WTC11 (cell line): ENCODE measurements at regions not wholly inside any gene's neighbourhood (a gene's known extent, or its start where the extent isn't known, plus 50 kb on each side); places are given as distances from the start of the nearest gene placed in this dataset.

ENCODE experiments used
- ATAC-seq: fragments of 200-7000 bp; cut with Tn5 transposase; 2 replicates; pipeline ENCODE4 v1.10.0; 2021; ENCODE audit warnings: mild to moderate bottlenecking, moderate library complexity
- CTCF ChIA-PET: fragments of 300-600 bp; sonication (Branson Sonifier 250); formaldehyde crosslinking; loops from one replicate; lab custom pipeline; 2021; ENCODE audit warnings: antibody characterized with exemption; lab: Charles Lee
- POLR2A ChIA-PET: fragments of 350-600 bp; sonication (Branson Sonifier 250); formaldehyde crosslinking; loops from one replicate; lab custom pipeline; 2021; ENCODE audit warnings: antibody characterized with exemption; lab: Charles Lee
- DNase-seq: peaks from one replicate; pipeline ENCODE4 v3.0.0; 2021; ENCODE audit warnings: low spot score
- H3K27ac Mint-ChIP-seq: 2 replicates; pipeline ENCODE4 v1.8.0; 2021; ENCODE audit warnings: mixed read lengths
- H3K27me3 Mint-ChIP-seq: 2 replicates; pipeline ENCODE4 v1.8.0; 2021; ENCODE audit warnings: low read depth, mild to moderate bottlenecking, moderate library complexity, mixed read lengths
- H3K36me3 Mint-ChIP-seq: 2 replicates; pipeline ENCODE4 v1.8.0; 2021; ENCODE audit warnings: mixed read lengths
- H3K4me1 Mint-ChIP-seq: 2 replicates; pipeline ENCODE4 v1.8.0; 2022; ENCODE audit warnings: mixed read lengths
- H3K4me3 Mint-ChIP-seq: 2 replicates; pipeline ENCODE4 v1.8.0; 2021; ENCODE audit warnings: mild to moderate bottlenecking, moderate library complexity, mixed read lengths
- H3K9me3 Mint-ChIP-seq: 2 replicates; pipeline ENCODE4 v1.8.0; 2021; ENCODE audit warnings: mixed read lengths
- CREB1 ChIP-seq: sonication (generic); formaldehyde crosslinking; IDR thresholded peaks from 2 replicates; pipeline ENCODE4 v1.8.0; 2023; ENCODE audit warnings: mild to moderate bottlenecking, missing genetic modification reagents
- EMX1 ChIP-seq: fragments of 250-450 bp; sonication (Bioruptor Pico); IDR thresholded peaks from 2 replicates; pipeline ENCODE4 v1.8.0; 2021; ENCODE audit warnings: mild to moderate bottlenecking
- FOXP4 ChIP-seq: sonication (generic); formaldehyde crosslinking; IDR thresholded peaks from 2 replicates; pipeline ENCODE4 v1.8.0; 2022; ENCODE audit warnings: mild to moderate bottlenecking, missing genetic modification reagents
- GABPB1 ChIP-seq: sonication (generic); formaldehyde crosslinking; IDR thresholded peaks from 2 replicates; pipeline ENCODE4 v1.8.1; 2023; ENCODE audit warnings: mild to moderate bottlenecking, missing genetic modification reagents
- IRF1 ChIP-seq: sonication (generic); formaldehyde crosslinking; IDR thresholded peaks from 2 replicates; pipeline ENCODE4 v1.8.0; 2023; ENCODE audit warnings: missing genetic modification reagents
- IRF2 ChIP-seq: sonication (generic); formaldehyde crosslinking; IDR thresholded peaks from 2 replicates; pipeline ENCODE4 v1.8.0; 2022; ENCODE audit warnings: low read depth, missing genetic modification reagents, borderline replicate concordance
- JAZF1 ChIP-seq: fragments of 250-450 bp; sonication (Bioruptor Pico); IDR thresholded peaks from 2 replicates; pipeline ENCODE4 v1.9.0; 2021; ENCODE audit warnings: moderate library complexity, mild to moderate bottlenecking, inconsistent platforms
- NFATC4 ChIP-seq: fragments of 250-450 bp; sonication (Bioruptor Pico); IDR thresholded peaks from 2 replicates; pipeline ENCODE4 v1.9.0; 2021; ENCODE audit warnings: mild to moderate bottlenecking
- NFE2L1 ChIP-seq: sonication (generic); formaldehyde crosslinking; IDR thresholded peaks from 2 replicates; pipeline ENCODE4 v1.8.1; 2023; ENCODE audit warnings: missing genetic modification reagents
- PRRX2 ChIP-seq: fragments of 250-450 bp; sonication (Bioruptor Pico); IDR thresholded peaks from 2 replicates; pipeline ENCODE4 v1.8.0; 2021; ENCODE audit warnings: mild to moderate bottlenecking
- RELA ChIP-seq: sonication (generic); formaldehyde crosslinking; IDR thresholded peaks from 2 replicates; pipeline ENCODE4 v1.8.1; 2022; ENCODE audit warnings: missing genetic modification reagents, mild to moderate bottlenecking, borderline replicate concordance
- SMAD4 ChIP-seq: sonication (generic); formaldehyde crosslinking; IDR thresholded peaks from 2 replicates; pipeline ENCODE4 v1.8.0; 2022; ENCODE audit warnings: mild to moderate bottlenecking, missing genetic modification reagents
- SOX15 ChIP-seq: fragments of 250-450 bp; sonication (Bioruptor Pico); IDR thresholded peaks from 2 replicates; pipeline ENCODE4 v1.9.0; 2021; ENCODE audit warnings: mild to moderate bottlenecking
- SP1 ChIP-seq: sonication (generic); formaldehyde crosslinking; conservative IDR thresholded peaks from 2 replicates; pipeline ENCODE4 v1.8.1; 2022; ENCODE audit warnings: missing genetic modification reagents
- TCF7 ChIP-seq: sonication (generic); formaldehyde crosslinking; IDR thresholded peaks from 2 replicates; pipeline ENCODE4 v1.8.0; 2022; ENCODE audit warnings: mild to moderate bottlenecking, low read depth, missing genetic modification reagents, moderate library complexity
- ZNF396 ChIP-seq: fragments of 250-450 bp; sonication (Bioruptor Pico); IDR thresholded peaks from 2 replicates; pipeline ENCODE4 v1.8.0; 2021; ENCODE audit warnings: mild to moderate bottlenecking, moderate library complexity, borderline replicate concordance
- ZNF423 ChIP-seq: fragments of 250-450 bp; sonication (Bioruptor Pico); IDR thresholded peaks from 2 replicates; pipeline ENCODE4 v2.1.2; 2022; ENCODE audit warnings: mild to moderate bottlenecking, moderate library complexity
- ZNF512 ChIP-seq: sonication (generic); formaldehyde crosslinking; IDR thresholded peaks from 2 replicates; pipeline ENCODE4 v1.8.1; 2022; ENCODE audit warnings: missing genetic modification reagents, borderline replicate concordance
- ZNF671 ChIP-seq: fragments of 250-450 bp; sonication (Bioruptor Pico); IDR thresholded peaks from 2 replicates; pipeline ENCODE4 v1.8.0; 2021; ENCODE audit warnings: mild to moderate bottlenecking
- TF ChIP-seq, protein P1 (sequence below): fragments of 250-450 bp; sonication (Bioruptor Pico); conservative IDR thresholded peaks from 2 replicates; pipeline ENCODE4 v1.9.0; 2021; ENCODE audit warnings: mild to moderate bottlenecking
- TF ChIP-seq, protein P2 (sequence below): fragments of 250-450 bp; sonication (Bioruptor Pico); IDR thresholded peaks from 2 replicates; pipeline ENCODE4 v1.9.0; 2021; ENCODE audit warnings: mild to moderate bottlenecking
- TF ChIP-seq, protein P3 (sequence below): sonication (generic); formaldehyde crosslinking; IDR thresholded peaks from 2 replicates; pipeline ENCODE4 v1.8.1; 2022; ENCODE audit warnings: mild to moderate bottlenecking, moderate library complexity, missing genetic modification reagents
- TF ChIP-seq, protein P4 (sequence below): fragments of 250-450 bp; sonication (Bioruptor Pico); IDR thresholded peaks from 2 replicates; pipeline ENCODE4 v2.1.2; 2022; ENCODE audit warnings: mild to moderate bottlenecking, moderate library complexity
- TF ChIP-seq, protein P5 (sequence below): fragments of 250-450 bp; sonication (Bioruptor Pico); IDR thresholded peaks from 2 replicates; pipeline ENCODE4 v1.8.0; 2021; ENCODE audit warnings: mild to moderate bottlenecking
- TF ChIP-seq, protein P6 (sequence below): fragments of 250-450 bp; sonication (Bioruptor Pico); IDR thresholded peaks from 2 replicates; pipeline ENCODE4 v1.9.0; 2021; ENCODE audit warnings: moderate library complexity, mild to moderate bottlenecking, inconsistent platforms, borderline replicate concordance

DNA sequence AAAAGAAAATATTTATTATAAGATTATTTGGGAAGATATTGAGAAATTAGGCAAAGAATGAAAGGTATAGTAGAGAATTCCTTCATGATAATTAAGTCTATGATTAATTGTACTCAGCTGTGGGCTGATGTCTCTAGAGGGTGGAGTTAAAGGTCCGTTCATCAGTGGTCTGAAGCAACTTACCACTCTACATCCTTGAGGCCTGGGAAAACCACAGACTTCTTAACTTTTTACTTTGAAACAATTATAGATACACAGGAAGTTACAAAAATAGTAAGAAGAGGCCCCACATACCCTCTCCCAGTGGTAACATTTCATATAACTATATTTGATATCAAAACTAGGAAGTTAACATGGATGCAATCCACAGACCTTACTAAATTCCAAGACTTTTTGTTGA is 167.0 kb upstream of the NECTIN1 start (continued):
- TF ChIP-seq, protein P1, sequence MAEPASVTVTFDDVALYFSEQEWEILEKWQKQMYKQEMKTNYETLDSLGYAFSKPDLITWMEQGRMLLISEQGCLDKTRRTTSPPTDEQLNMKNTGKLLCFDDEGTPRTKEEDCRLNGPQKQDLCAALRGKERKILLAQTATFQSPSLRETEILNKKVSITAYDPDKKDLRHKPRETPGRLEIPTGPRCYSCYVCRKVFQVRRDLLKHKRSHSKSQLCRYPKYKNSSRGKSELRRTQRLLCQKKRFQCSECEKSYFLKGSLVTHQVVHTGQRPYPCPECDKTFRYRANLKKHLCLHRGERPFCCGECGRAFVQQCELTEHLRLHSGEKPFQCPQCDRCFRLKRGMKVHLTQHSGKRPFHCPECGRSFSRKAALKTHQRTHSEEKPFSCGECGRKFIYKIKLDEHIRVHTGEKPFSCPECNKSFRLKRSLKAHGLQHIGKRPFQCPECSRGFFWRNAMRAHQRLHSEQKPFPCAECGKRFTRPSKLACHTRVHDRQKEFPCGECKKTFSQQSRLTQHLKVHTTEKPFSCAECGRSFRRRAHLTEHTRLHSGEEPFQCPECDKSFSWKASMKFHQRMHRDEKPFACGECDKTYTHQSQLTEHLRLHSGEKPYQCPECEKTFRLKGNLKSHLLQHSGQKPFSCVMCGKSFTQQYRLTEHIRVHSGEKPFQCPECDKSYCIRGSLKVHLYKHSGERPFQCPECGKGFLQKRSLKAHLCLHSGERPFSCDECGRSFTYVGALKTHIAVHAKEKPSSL, result no peak
- TF ChIP-seq, protein P2, sequence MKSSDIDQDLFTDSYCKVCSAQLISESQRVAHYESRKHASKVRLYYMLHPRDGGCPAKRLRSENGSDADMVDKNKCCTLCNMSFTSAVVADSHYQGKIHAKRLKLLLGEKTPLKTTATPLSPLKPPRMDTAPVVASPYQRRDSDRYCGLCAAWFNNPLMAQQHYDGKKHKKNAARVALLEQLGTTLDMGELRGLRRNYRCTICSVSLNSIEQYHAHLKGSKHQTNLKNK, result no peak
- TF ChIP-seq JAZF1 (CRISPR knock-in tag) (no peak), TCF7 (no peak), ZNF423 (CRISPR knock-in tag) (no peak), RELA (CRISPR knock-in tag) (no peak), PRRX2 (no peak), NFE2L1 (CRISPR knock-in tag) (no peak), SMAD4 (CRISPR knock-in tag) (no peak), SP1 (CRISPR knock-in tag) (no peak)
- TF ChIP-seq, protein P3, sequence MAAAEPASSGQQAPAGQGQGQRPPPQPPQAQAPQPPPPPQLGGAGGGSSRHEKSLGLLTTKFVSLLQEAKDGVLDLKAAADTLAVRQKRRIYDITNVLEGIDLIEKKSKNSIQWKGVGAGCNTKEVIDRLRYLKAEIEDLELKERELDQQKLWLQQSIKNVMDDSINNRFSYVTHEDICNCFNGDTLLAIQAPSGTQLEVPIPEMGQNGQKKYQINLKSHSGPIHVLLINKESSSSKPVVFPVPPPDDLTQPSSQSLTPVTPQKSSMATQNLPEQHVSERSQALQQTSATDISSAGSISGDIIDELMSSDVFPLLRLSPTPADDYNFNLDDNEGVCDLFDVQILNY (CRISPR knock-in tag), result no peak
- TF ChIP-seq, protein P4, sequence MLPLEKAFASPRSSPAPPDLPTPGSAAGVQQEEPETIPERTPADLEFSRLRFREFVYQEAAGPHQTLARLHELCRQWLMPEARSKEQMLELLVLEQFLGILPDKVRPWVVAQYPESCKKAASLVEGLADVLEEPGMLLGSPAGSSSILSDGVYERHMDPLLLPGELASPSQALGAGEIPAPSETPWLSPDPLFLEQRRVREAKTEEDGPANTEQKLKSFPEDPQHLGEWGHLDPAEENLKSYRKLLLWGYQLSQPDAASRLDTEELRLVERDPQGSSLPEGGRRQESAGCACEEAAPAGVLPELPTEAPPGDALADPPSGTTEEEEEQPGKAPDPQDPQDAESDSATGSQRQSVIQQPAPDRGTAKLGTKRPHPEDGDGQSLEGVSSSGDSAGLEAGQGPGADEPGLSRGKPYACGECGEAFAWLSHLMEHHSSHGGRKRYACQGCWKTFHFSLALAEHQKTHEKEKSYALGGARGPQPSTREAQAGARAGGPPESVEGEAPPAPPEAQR (CRISPR knock-in tag), result no peak

- Mint-ChIP-seq H3K27me3 (no peaks in the 10 kb centered on the region), H3K9me3 (no peaks in the 10 kb centered on the region), H3K4me1 (peaks cover 14% of the 10 kb centered on the region), H3K27ac (no peak overlapping the region), H3K4me3 (no peak overlapping the region), H3K36me3 (no peaks in the 10 kb centered on the region)
- DNase-seq (no peak), ATAC-seq (no peak)
- TF ChIP-seq, protein P1, result no peak
- TF ChIP-seq, protein P5, sequence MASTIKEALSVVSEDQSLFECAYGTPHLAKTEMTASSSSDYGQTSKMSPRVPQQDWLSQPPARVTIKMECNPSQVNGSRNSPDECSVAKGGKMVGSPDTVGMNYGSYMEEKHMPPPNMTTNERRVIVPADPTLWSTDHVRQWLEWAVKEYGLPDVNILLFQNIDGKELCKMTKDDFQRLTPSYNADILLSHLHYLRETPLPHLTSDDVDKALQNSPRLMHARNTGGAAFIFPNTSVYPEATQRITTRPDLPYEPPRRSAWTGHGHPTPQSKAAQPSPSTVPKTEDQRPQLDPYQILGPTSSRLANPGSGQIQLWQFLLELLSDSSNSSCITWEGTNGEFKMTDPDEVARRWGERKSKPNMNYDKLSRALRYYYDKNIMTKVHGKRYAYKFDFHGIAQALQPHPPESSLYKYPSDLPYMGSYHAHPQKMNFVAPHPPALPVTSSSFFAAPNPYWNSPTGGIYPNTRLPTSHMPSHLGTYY (CRISPR knock-in tag), result no peak
- TF ChIP-seq ZNF671 (CRISPR knock-in tag) (no peak), GABPB1 (CRISPR knock-in tag) (no peak), SOX15 (no peak), CREB1 (no peak), ZNF396 (CRISPR knock-in tag) (no peak), FOXP4 (CRISPR knock-in tag) (no peak), ZNF512 (no peak), EMX1 (CRISPR knock-in tag) (no peak), NFATC4 (CRISPR knock-in tag) (no peak), IRF2 (CRISPR knock-in tag) (no peak), IRF1 (CRISPR knock-in tag) (no peak)
- TF ChIP-seq, protein P6, sequence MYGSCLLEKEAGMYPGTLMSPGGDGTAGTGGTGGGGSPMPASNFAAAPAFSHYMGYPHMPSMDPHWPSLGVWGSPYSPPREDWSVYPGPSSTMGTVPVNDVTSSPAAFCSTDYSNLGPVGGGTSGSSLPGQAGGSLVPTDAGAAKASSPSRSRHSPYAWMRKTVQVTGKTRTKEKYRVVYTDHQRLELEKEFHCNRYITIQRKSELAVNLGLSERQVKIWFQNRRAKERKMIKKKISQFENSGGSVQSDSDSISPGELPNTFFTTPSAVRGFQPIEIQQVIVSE (CRISPR knock-in tag), result no peak
- ChIA-PET CTCF (no interaction called here), POLR2A (no interaction called here)
Measured at GRCh38 chr11:119894916-119895315, 165.9 kb upstream of the NECTIN1 start.
